T-cell (primary cell): ENCODE measurements at regions not wholly inside any gene's neighbourhood (a gene's known extent, or its start where the extent isn't known, plus 50 kb on each side); places are given as distances from the start of the nearest gene placed in this dataset.

Source experiments
- ATAC-seq, 4 experiments: fragments of 200-7000 bp in 3 of 4; fragments of 150-1000 bp in 1 of 4; cut with Tn5 transposase; replicated peaks in 1 of 4; 1 replicate in 3 of 4; 2 replicates in 1 of 4; pipeline ENCODE4 v1.10.0; 2021; ENCODE audit warnings: moderate library complexity in 3 of 4, mild to moderate bottlenecking in 2 of 4, moderate number of reproducible peaks in 1 of 4
- CTCF ChIA-PET, 2 donors: fragments of 300-600 bp; sonication (Branson Sonifier 250); formaldehyde crosslinking; loops; one replicate each; lab custom pipeline; 2022; ENCODE audit warnings: antibody characterized with exemption in 2 of 2; lab: Charles Lee
- POLR2A ChIA-PET, 2 donors: fragments of 300-600 bp; sonication (Branson Sonifier 250); formaldehyde crosslinking; loops; one replicate each; lab custom pipeline; 2022; ENCODE audit warnings: antibody characterized with exemption in 2 of 2; lab: Charles Lee
- DNase-seq, 35 experiments: peaks; one replicate each; pipeline versions ENCODE4 v3.0.0 to v3.0.0-alpha.2; 2013 to 2023
- H3K27ac ChIP-seq: one replicate; pipeline ENCODE4 v1.5.1; 2013; ENCODE audit warnings: low read length
- H3K27me3 ChIP-seq, 2 experiments: replicated peaks in 1 of 2; 1 replicate in 1 of 2; 2 replicates in 1 of 2; pipeline versions ENCODE4 v1.6.1 to v1.7.0; 2013; ENCODE audit warnings: low read length in 1 of 2, mixed read lengths in 1 of 2; ENCODE audit not compliant: control insufficient read depth in 2 of 2, insufficient read depth in 2 of 2; ENCODE audit errors: extremely low read depth in 1 of 2
- H3K36me3 ChIP-seq, 2 donors: 1 replicate in 1 of 2; 2 replicates in 1 of 2; pipeline versions ENCODE4 v1.6.1 to v1.7.0; 2013; ENCODE audit warnings: low read length in 1 of 2; ENCODE audit not compliant: control insufficient read depth in 2 of 2, insufficient read depth in 1 of 2; ENCODE audit errors: extremely low read depth in 1 of 2
- H3K4me1 ChIP-seq, 2 experiments: 1 replicate in 1 of 2; 2 replicates in 1 of 2; pipeline versions ENCODE4 v1.6.1 to v1.7.0; 2013; ENCODE audit warnings: low read length in 2 of 2, mixed read lengths in 1 of 2; ENCODE audit not compliant: insufficient read depth in 2 of 2, control insufficient read depth in 1 of 2; ENCODE audit errors: extremely low read depth in 1 of 2
- H3K4me3 ChIP-seq, 2 donors: 1 replicate in 1 of 2; 2 replicates in 1 of 2; pipeline versions ENCODE4 v1.5.1 to v1.7.0; 2013; ENCODE audit warnings: mild to moderate bottlenecking in 2 of 2, low read length in 1 of 2, moderate library complexity in 1 of 2; ENCODE audit not compliant: control insufficient read depth in 1 of 2; ENCODE audit errors: extremely low read depth in 1 of 2
- H3K9me3 ChIP-seq: 2 replicates; pipeline ENCODE4 v1.7.0; 2013
- H3K27ac Mint-ChIP-seq, 2 donors: one replicate each; pipeline ENCODE4 v1.8.0; 2020 to 2021; ENCODE audit warnings: mild to moderate bottlenecking in 2 of 2, mixed read lengths in 2 of 2
- H3K27me3 Mint-ChIP-seq, 2 donors: one replicate each; pipeline ENCODE4 v1.8.0; 2021 to 2022; ENCODE audit warnings: mixed read lengths in 2 of 2
- H3K36me3 Mint-ChIP-seq: one replicate; pipeline ENCODE4 v1.8.0; 2021; ENCODE audit warnings: mixed read lengths
- H3K4me1 Mint-ChIP-seq, 3 donors: one replicate each; pipeline ENCODE4 v1.8.0; 2020 to 2022; ENCODE audit warnings: mixed read lengths in 3 of 3, mild to moderate bottlenecking in 1 of 3
- H3K4me3 Mint-ChIP-seq, 3 donors: one replicate each; pipeline ENCODE4 v1.8.0; 2020 to 2022; ENCODE audit warnings: mild to moderate bottlenecking in 3 of 3, mixed read lengths in 3 of 3, moderate library complexity in 3 of 3
- H3K9me3 Mint-ChIP-seq, 3 donors: one replicate each; pipeline ENCODE4 v1.8.0; 2020 to 2022; ENCODE audit warnings: mixed read lengths in 3 of 3
- WGBS: methylation state at CpG from one replicate; pipeline ENCODE4 v1.1.5; 2013; ENCODE audit warnings: missing lambda C conversion rate; ENCODE audit not compliant: insufficient coverage; 5-methylcytosine and 5-hydroxymethylcytosine counted together

DNA sequence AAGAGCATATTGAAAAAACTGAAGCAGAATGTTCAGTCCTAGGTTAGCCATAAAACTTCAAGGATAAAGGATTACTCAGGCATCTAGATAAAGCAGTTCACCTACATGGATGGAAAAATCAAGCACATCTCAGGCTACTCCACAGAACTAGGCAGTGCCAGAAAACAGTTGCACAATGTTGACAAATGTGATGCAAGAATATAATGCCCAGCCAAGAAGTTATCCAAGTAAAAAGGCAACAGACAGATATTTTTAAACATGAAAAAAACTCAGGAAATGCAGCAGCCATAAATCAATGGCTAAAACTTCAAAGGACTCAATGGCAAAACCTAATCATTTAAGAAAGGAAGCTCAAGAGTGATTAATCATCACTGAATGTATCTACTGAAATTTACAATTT, 456.0 kb upstream of the FAM241A start:
- Histone ChIP-seq H3K36me3 (no peaks in the 10 kb centered on the region), H3K27ac (no peak overlapping the region), H3K4me3 (no peak overlapping the region), H3K9me3 (no peaks in the 10 kb centered on the region), H3K4me1 (no peaks in the 10 kb centered on the region), H3K27me3 (no peaks in the 10 kb centered on the region)
- DNase-seq (no peak), ATAC-seq (no peak)
- POLR2A ChIA-PET = no interaction called here
- H3K27me3 Mint-ChIP-seq = no peaks in the 10 kb centered on the region
- CTCF ChIA-PET = no interaction called here
- H3K9me3 Mint-ChIP-seq = peaks cover 0 to 8% (median 5%) of the 10 kb centered on the region in 3 donors
- no peak overlapping the region for H3K27ac Mint-ChIP-seq
- H3K4me1 Mint-ChIP-seq = no peaks in the 10 kb centered on the region
- H3K4me3 Mint-ChIP-seq = no peak overlapping the region
- H3K36me3 Mint-ChIP-seq = no peaks in the 10 kb centered on the region

DNA sequence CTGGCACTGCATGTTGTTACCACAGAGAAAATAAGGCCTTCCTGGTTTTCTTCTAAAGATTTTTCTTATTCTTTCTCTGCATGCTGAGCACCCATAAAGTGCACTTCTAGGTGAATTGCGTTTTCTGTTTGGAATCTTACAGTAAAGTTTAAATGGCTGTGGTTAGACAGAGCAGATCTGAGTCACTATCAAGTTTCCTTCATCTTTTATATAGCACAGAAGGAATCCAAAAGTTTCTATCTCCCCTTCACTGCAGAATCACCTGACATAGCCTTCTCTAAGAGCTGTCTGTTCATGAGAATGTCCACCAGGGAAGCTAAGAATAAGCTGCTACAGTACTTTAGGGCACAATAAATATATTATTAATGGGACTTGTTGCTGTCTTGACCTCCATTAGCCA, 455.5 kb upstream of the FAM241A start:
- Mint-ChIP-seq H3K27ac (no peak overlapping the region), H3K36me3 (no peaks in the 10 kb centered on the region), H3K27me3 (no peaks in the 10 kb centered on the region), H3K4me3 (no peak overlapping the region), H3K9me3 (peaks cover 0 to 5% (median 5%) of the 10 kb centered on the region in 3 donors), H3K4me1 (no peaks in the 10 kb centered on the region)
- Histone ChIP-seq H3K36me3 (no peaks in the 10 kb centered on the region), H3K27me3 (no peaks in the 10 kb centered on the region), H3K4me1 (no peaks in the 10 kb centered on the region), H3K27ac (no peak overlapping the region), H3K9me3 (no peaks in the 10 kb centered on the region), H3K4me3 (no peak overlapping the region)
- ATAC-seq (no peak), DNase-seq (no peak)
- ChIA-PET CTCF (no interaction called here), POLR2A (no interaction called here)
- WGBS = no CpG with 5 or more reads among the region's 1 CpG

DNA sequence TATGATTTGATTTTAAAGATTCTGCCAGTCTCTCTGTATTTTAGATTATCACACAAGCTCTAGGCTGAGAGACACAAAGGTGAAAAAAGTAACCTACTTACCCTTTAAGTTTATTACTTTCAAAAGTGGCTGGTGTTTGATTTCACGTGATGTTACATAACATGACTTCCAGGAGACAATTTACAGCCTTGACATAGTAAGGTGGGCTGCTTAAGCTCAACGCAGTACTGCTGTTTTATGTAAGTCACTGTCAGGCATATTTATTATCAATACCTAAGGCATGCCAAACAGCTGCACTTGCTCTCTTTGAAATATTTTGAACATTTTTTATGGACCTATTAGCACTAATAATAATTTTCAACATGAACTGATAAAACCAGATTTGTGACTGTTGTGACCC, 451.5 kb upstream of the FAM241A start:
- CTCF ChIA-PET = no interaction called here
- no peak overlapping the region for H3K4me3 Mint-ChIP-seq

DNA sequence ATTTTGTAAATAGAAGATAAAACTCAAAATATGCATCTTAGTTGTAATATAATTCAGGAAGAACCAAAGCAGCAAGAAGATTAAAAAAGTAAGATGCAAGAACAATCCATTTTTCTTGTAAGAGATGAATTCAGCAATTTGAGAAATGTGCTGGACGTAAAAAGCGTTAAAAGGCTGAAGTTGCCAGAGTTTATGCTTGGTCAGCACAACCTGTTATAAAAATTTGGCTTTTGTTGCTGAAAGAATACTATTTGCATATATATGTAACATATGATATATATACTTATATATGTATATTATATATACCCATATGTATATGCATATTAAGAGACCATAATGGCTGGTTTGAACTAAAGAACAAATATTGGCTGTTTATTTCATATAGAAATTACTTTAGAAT, 449.6 kb upstream of the FAM241A start:
- POLR2A ChIA-PET = no interaction called here
- Histone ChIP-seq H3K27ac (no peak overlapping the region), H3K36me3 (no peaks in the 10 kb centered on the region), H3K4me1 (no peaks in the 10 kb centered on the region), H3K27me3 (no peaks in the 10 kb centered on the region), H3K4me3 (no peak overlapping the region), H3K9me3 (no peaks in the 10 kb centered on the region)
- no peaks in the 10 kb centered on the region for H3K27me3 Mint-ChIP-seq
- H3K4me1 Mint-ChIP-seq = no peaks in the 10 kb centered on the region
- no CpG with 5 or more reads among the region's 2 CpGs for WGBS
- DNase-seq = no peak
- H3K36me3 Mint-ChIP-seq = no peaks in the 10 kb centered on the region
- no peak for ATAC-seq
- H3K9me3 Mint-ChIP-seq = peaks cover 0 to 8% (median 0%) of the 10 kb centered on the region in 3 donors
- CTCF ChIA-PET = no interaction called here
- H3K27ac Mint-ChIP-seq = no peak overlapping the region
- H3K4me3 Mint-ChIP-seq = no peak overlapping the region

More for the DNA sequence above, 451.5 kb upstream of the FAM241A start:
- Mint-ChIP-seq H3K9me3 (peaks cover 0 to 8% (median 3%) of the 10 kb centered on the region in 3 donors), H3K27ac (no peak overlapping the region), H3K4me1 (no peaks in the 10 kb centered on the region), H3K27me3 (no peaks in the 10 kb centered on the region), H3K36me3 (no peaks in the 10 kb centered on the region)
- Histone ChIP-seq H3K4me3 (no peak overlapping the region), H3K27ac (no peak overlapping the region), H3K4me1 (no peaks in the 10 kb centered on the region), H3K9me3 (no peaks in the 10 kb centered on the region), H3K27me3 (no peaks in the 10 kb centered on the region), H3K36me3 (no peaks in the 10 kb centered on the region)
- DNase-seq (no peak), ATAC-seq (no peak)
- POLR2A ChIA-PET = no interaction called here
- no CpG with 5 or more reads among the region's 2 CpGs for WGBS

DNA sequence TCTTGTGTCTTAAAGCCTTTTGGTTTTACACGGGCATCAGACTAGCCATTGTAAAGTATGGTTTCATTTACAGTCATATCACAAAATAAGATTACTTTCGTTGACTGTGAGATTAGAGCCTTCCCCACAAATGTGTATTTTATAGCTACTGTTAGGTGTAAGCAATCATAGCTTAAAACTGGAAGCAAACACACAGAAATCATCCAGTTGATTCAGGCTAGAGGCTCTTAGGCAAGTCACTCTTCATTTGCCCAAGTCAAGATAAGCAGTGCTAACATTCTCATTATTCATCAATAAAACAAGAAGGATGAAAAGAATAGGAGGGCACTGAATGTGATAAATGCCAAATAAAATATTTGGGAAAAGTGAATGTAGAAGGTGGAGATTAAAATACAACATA, 448.7 kb upstream of the FAM241A start:
- Mint-ChIP-seq H3K36me3 (no peaks in the 10 kb centered on the region), H3K27ac (no peak overlapping the region), H3K27me3 (no peaks in the 10 kb centered on the region), H3K9me3 (peaks cover 0 to 8% (median 0%) of the 10 kb centered on the region in 3 donors), H3K4me1 (no peaks in the 10 kb centered on the region), H3K4me3 (no peak overlapping the region)
- ATAC-seq = no peak
- Histone ChIP-seq H3K27me3 (no peaks in the 10 kb centered on the region), H3K4me3 (no peak overlapping the region), H3K9me3 (no peaks in the 10 kb centered on the region), H3K4me1 (no peaks in the 10 kb centered on the region), H3K27ac (no peak overlapping the region), H3K36me3 (no peaks in the 10 kb centered on the region)
- ChIA-PET CTCF (no interaction called here), POLR2A (no interaction called here)
- no CpG with 5 or more reads among the region's 2 CpGs for WGBS
- DNase-seq = no peak

DNA sequence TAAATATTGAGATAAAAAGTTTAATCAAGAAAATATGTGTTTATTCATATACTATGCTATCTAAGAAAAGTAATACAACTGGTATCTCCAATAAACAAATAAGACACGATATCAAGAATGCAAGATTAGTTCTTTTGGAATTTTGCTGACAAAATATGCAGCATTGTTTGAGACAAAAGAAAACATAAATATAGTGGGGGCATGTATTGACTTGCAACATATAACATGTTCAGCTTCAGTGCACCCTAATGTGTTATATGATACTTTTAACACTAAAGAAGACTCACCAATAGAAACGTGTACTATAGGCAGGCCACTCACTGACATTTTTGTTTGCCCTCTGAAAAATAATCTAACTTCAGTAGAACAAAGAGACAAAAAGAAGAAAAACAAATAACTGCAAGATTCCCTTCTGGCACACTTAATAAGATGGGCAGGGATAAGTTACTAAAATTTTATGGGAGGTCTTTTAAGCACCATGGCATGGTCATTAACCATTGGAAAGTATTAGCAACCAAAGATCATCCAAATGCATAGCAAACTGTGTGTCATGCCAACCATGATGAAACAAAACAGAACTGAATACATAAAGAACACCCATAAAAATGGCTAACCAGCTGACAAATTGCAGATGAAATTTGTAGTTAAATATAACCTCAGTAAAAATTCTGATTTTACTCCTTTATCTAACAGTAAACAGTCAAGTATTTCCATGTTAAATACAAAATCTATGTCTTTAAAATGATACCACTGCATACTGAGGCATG, 447.9 kb upstream of the FAM241A start:
- ATAC-seq (no peak), DNase-seq (no peak)
- no peaks in the 10 kb centered on the region for H3K4me1 ChIP-seq
- no peak overlapping the region for H3K27ac ChIP-seq
- Mint-ChIP-seq H3K4me3 (no peak overlapping the region), H3K4me1 (no peaks in the 10 kb centered on the region), H3K9me3 (peaks cover 0 to 3% (median 0%) of the 10 kb centered on the region in 3 donors), H3K27ac (no peak overlapping the region), H3K27me3 (no peaks in the 10 kb centered on the region), H3K36me3 (no peaks in the 10 kb centered on the region)
- H3K27me3 ChIP-seq = no peaks in the 10 kb centered on the region
- no peak overlapping the region for H3K4me3 ChIP-seq
- WGBS = no CpG with 5 or more reads among the region's 2 CpGs
- H3K9me3 ChIP-seq = no peaks in the 10 kb centered on the region
- ChIA-PET POLR2A (no interaction called here), CTCF (no interaction called here)
- no peaks in the 10 kb centered on the region for H3K36me3 ChIP-seq

DNA sequence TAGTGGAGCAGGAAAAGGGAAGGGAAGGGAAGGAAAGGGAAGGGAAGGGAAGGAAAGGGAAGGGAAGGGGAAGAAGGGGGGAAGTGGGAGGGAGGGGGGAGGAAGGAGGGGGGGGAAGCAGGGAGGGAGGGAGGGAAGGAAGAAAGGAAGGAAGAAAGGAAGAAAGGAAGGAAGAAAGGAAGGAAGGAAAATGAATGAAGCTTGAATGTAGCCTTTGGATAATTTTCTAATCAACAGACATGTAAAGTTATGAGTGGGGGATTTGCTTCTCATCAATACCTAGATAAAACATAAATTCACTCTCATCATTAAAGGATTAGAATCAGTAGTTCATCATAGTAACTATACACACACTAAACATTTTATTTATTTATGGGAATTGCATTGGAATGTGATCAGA, 446.9 kb upstream of the FAM241A start:
- DNase-seq = no peak
- Mint-ChIP-seq H3K4me1 (no peaks in the 10 kb centered on the region), H3K36me3 (no peaks in the 10 kb centered on the region), H3K27me3 (no peaks in the 10 kb centered on the region), H3K9me3 (peaks cover 0 to 3% (median 0%) of the 10 kb centered on the region in 3 donors), H3K4me3 (no peak overlapping the region), H3K27ac (no peak overlapping the region)
- H3K36me3 ChIP-seq = no peaks in the 10 kb centered on the region
- H3K4me3 ChIP-seq = no peak overlapping the region
- H3K27me3 ChIP-seq = no peaks in the 10 kb centered on the region
- no peak for ATAC-seq
- no peaks in the 10 kb centered on the region for H3K9me3 ChIP-seq
- H3K27ac ChIP-seq = no peak overlapping the region
- CTCF ChIA-PET = interaction anchor here in 1 of 2 donors (0.8 kb wide), 1 partner anchor 20 kb away, joined by 3 read pairs; no protein-coding TSS in a partner anchor
- H3K4me1 ChIP-seq = no peaks in the 10 kb centered on the region
- POLR2A ChIA-PET = no interaction called here
